ENCODE measurements at regions not wholly inside any gene's neighbourhood (a gene's known extent, or its start where the extent isn't known, plus 50 kb on each side); places are given as distances from the start of the nearest gene placed in this dataset.

DNA sequence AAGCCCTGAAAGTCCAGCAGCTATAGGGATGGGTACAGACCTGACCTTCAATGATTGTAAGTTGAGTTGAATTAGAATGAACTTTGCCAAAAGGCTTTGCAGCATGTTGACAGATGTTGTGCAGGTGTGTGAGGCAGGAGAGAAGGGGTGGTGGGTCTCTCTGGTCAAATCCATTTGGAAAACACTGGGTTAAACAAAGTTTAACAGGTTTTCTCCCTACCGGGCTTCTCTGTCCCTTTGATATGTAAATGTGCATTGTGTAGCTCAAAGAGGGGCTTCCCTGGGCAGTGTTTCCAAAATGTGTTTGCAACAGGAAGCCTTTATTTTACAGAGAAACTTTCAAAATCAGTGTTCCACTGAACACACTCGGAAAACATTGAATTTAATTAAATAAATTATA lies 72.1 kb upstream of the BRINP1 start:
- no peak for DNase-seq

DNA sequence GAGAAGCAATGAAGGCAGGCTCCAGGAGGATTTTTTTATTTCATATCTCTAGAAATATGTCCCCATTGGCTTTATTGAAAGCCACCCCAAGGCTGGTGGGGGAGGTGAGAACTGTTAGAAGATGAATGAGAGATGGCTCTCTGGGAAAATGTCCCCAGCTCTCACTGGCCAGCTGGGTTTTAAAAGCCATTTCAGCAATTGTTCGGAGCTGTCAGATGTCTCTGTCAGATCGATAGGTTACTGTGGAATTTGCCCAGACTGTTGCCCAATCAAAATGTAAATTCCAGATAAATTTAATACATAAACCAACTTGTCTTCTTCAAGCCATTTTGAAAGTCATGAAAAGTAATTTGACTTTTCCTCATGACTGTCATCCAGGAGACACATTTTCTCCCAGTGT lies 67.0 kb upstream of the BRINP1 start:
- DNase-seq = no peak

DNA sequence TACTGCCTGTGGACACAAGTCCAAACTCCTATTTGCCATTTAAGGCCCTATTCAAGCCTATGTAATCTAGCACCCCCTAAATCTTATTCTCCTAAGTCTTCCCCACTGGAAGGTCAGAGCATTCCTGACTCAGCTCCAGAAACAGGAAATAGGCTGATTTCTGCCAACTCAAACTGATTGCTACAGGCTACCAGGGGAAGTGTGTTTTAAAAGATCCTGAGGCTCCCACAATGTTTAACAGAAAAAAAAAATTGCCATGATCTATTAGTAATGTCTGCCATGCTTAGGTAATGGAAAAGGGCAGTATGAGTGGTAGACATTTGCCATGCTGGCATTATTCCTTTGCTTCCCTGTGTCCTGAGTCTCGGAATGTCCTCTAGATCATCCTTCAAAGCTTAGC lies 65.8 kb upstream of the BRINP1 start:
- no peak for DNase-seq

DNA sequence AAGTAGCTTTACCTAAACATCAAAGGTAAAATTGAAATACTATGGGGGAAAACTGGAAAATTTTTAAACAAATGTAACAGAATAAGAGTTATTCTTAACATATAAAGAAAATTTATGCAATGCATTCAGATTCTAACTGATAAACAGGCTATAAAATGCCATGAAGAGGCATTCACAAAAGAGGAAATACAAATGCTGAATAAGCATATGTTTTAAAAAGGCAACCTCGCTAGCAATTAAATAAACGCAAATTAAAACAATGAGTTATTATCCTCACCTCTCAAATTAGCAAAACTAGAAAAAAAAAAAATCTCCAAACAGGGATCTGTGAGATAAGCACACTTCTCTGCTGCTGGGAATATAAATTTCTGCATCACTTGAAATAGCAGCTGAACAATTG lies 63.2 kb upstream of the BRINP1 start:
- DNase-seq = no peak

DNA sequence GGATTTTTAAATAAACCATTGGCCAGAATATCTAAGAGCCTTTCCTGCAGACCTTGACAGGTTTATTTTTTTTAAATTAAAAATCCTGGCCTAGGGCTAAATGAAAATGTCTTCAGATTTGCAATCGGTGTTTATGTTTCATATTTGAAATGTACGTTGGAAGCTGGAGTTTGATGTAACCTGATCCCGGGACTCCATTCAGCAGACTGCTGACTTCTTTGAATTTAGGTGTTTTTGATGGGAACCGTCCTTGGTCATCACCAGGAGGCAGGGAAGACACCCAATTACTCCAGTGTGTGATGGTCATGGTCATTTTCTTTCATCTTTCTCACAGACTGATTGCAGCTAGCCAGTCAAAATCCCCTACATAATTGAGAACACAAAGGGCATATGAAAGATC lies 60.1 kb upstream of the BRINP1 start:
- no peak for DNase-seq

DNA sequence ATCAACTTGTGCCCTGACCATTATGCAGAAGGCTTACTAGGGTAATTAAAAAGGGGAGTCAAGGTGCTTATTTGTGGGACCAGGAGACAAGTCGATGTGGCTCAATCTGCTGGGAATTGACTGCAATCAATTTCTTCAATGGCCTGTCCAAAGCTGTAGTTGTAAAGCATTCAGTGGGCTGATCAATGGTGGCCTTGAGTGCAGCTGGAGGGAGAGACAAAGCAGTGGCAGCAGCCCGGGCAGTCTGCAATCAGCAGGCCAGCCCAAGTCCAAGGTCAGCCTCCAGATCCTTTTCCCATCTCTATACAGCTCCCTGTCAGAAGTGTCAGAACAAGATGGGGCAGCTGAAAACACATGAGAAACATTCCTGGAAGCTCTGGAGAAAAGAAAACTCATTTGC lies 51.0 kb upstream of the BRINP1 start:
- no peak for DNase-seq

Data from NCI-H526 (cell line).